Neural progenitor cell (in vitro differentiated cells): ENCODE measurements at regions not wholly inside any gene's neighbourhood (a gene's known extent, or its start where the extent isn't known, plus 50 kb on each side); places are given as distances from the start of the nearest gene placed in this dataset.

Experiments
- EZH2 ChIP-seq: fragments of 200-600 bp; sonication (generic); IDR thresholded peaks from 2 replicates; pipeline ENCODE4 v1.6.1; 2017; ENCODE audit warnings: antibody characterized with exemption, mild to moderate bottlenecking, moderate library complexity
- EZH2phosphoT487 ChIP-seq: fragments of 200-600 bp; sonication (generic); IDR thresholded peaks from 2 replicates; pipeline ENCODE4 v1.6.1; 2017; ENCODE audit warnings: antibody characterized with exemption
- TF ChIP-seq, protein P1 (sequence below): fragments of 200-600 bp; sonication (generic); IDR thresholded peaks from 2 replicates; pipeline ENCODE4 v1.5.1; 2017; ENCODE audit warnings: antibody characterized with exemption, mild to moderate bottlenecking

DNA sequence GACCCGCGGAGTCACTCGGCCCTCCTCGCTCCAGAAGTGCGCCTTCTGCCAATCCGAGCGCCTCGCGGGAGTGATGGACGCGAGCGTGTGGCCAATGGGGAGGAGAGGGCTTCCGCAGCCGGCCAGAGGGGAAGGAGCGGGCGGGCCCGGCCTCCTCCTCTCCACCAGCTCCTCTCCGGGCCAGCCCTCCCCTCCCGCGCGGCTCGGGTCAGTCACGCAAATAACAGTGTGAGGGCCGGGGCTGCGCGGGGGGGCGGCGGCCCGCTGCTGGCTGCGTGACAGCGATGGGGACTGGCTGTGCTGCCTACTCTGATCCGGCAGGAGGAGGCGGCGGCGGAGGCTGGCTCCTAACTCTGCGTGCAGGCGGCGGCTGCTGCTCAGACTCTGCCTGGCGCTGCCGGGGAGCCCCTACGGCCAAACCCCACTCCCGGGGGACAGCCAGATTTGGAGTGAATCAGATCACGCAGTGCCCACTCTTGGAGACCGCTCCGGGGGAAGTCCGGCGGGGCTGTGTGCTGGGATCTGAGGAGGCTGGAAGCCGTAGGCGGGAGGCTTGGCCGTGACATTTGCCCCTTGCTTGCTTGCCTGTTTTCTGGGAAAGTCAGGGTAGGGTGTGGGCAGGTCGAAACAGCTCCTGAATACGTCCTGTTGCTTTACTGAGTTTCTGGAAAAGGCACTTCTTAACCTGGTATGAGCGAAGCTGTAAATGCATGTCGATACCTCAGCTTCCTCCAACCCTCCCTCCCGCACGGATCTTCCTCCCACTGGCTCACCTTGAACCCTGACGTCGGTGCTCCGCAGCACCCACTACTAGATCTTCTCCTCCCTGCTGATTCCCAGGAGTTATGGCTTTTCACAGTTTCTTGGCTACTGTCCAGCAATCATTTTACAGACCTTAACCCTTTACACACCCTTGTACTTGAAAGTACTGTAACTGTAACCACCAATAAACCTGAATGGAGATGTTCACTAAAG is 97.9 kb upstream of the SERTAD2 start:
- TF ChIP-seq, protein P1, sequence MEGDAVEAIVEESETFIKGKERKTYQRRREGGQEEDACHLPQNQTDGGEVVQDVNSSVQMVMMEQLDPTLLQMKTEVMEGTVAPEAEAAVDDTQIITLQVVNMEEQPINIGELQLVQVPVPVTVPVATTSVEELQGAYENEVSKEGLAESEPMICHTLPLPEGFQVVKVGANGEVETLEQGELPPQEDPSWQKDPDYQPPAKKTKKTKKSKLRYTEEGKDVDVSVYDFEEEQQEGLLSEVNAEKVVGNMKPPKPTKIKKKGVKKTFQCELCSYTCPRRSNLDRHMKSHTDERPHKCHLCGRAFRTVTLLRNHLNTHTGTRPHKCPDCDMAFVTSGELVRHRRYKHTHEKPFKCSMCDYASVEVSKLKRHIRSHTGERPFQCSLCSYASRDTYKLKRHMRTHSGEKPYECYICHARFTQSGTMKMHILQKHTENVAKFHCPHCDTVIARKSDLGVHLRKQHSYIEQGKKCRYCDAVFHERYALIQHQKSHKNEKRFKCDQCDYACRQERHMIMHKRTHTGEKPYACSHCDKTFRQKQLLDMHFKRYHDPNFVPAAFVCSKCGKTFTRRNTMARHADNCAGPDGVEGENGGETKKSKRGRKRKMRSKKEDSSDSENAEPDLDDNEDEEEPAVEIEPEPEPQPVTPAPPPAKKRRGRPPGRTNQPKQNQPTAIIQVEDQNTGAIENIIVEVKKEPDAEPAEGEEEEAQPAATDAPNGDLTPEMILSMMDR: peak; percentile 33
- peak; percentile 59 for TF ChIP-seq EZH2
- TF ChIP-seq EZH2phosphoT487: no peak
